GM19468 (cell line): ENCODE measurements at regions not wholly inside any gene's neighbourhood (a gene's known extent, or its start where the extent isn't known, plus 50 kb on each side); places are given as distances from the start of the nearest gene placed in this dataset.

ENCODE experiments used
- ATAC-seq: cut with Tn5 transposase; IDR thresholded peaks from one replicate; pipeline ENCODE4 v1.9.1; 2021; ENCODE audit warnings: mild to moderate bottlenecking, moderate library complexity, moderate number of reproducible peaks; ENCODE audit not compliant: unreplicated experiment; ENCODE audit errors: extremely low read depth

DNA sequence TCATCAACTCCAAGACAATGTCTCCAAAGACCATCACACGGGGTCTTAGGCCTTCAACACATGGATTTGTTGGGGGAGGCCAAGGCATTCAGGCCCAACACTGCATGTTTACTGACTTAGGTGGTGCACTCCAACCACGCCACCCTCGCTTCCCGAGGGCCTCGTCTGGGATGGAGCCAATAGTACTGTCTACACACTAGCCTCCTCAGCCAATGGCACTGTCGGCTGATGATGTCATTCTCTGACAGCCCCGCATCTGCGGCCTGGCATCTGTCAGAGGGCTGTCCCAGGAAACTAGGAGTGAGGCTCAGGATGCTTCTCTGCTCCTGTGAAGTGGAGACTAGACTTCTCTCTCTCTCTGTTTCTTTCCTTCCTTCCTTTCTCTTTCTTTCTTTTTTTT, 96.6 kb downstream of the TEX26 start:
- no peak for ATAC-seq

- ATAC-seq = no peak
These were observed 94.7 kb downstream of the TEX26 start for GRCh38 chr13:31027136-31027535.
